Aorta (tissue), 5 donors: ENCODE measurements at regions not wholly inside any gene's neighbourhood (a gene's known extent, or its start where the extent isn't known, plus 50 kb on each side); places are given as distances from the start of the nearest gene placed in this dataset.

Experiments used
- ATAC-seq: fragments of 200-7000 bp; cut with Tn5 transposase; one replicate; pipeline ENCODE4 v1.9.1; 2022; ENCODE audit warnings: moderate library complexity; ENCODE audit not compliant: low FRiP score
- DNase-seq, 2 donors: peaks; one replicate each; pipeline ENCODE4 v3.0.0-alpha.2; 2020
- H3K27ac ChIP-seq, 2 donors: one replicate each; pipeline ENCODE4 v1.5.1; 2013; ENCODE audit warnings: low read length in 2 of 2, mild to moderate bottlenecking in 2 of 2, moderate library complexity in 2 of 2, control low read depth in 1 of 2, inconsistent platforms in 1 of 2, low read depth in 1 of 2
- H3K27me3 ChIP-seq, 2 donors: one replicate each; pipeline ENCODE4 v1.6.1; 2013; ENCODE audit warnings: control low read depth in 1 of 2, low read length in 1 of 2, mild to moderate bottlenecking in 1 of 2, moderate library complexity in 1 of 2; ENCODE audit not compliant: insufficient read depth in 2 of 2, control insufficient read depth in 1 of 2
- H3K36me3 ChIP-seq, 2 donors: one replicate each; pipeline ENCODE4 v1.6.1; 2013; ENCODE audit warnings: control low read depth in 1 of 2, low read length in 1 of 2, mild to moderate bottlenecking in 1 of 2; ENCODE audit not compliant: insufficient read depth in 2 of 2, control insufficient read depth in 1 of 2
- H3K4me1 ChIP-seq, 2 donors: one replicate each; pipeline ENCODE4 v1.6.1; 2013; ENCODE audit warnings: low read length in 2 of 2, control low read depth in 1 of 2, mild to moderate bottlenecking in 1 of 2, moderate library complexity in 1 of 2; ENCODE audit not compliant: insufficient read depth in 2 of 2, control insufficient read depth in 1 of 2
- H3K4me3 ChIP-seq, 2 donors: one replicate each; pipeline ENCODE4 v1.5.1; 2013; ENCODE audit warnings: low read length in 2 of 2, control low read depth in 1 of 2, mild to moderate bottlenecking in 1 of 2
- H3K9me3 ChIP-seq: one replicate; pipeline ENCODE4 v1.6.1; 2013; ENCODE audit warnings: mild to moderate bottlenecking, low read length; ENCODE audit not compliant: control insufficient read depth
- WGBS, 2 donors: extraction: QIAGEN DNeasy Blood & Tissue Kit; methylation state at CpG; one replicate each; pipeline ENCODE4 v1.1.7; 2013; 5-methylcytosine and 5-hydroxymethylcytosine counted together
- intact Hi-C, 2 donors: fragments of 100-400 bp; cut with DNase I; formaldehyde crosslinking; loops; one replicate each; pipeline versions ENCODE4 v1.14.2 to v1.15.0; 2022
- donor health status: healthy with polysubstance abuse.
- donor health status: Bipolar disorder and iron deficiency.
- donor health status: DM: no; HTN: no; CAD: no.
- donor health status: DM: no; HTN: no; CAD: no.
- donor health status: DM: yes; HTN: yes; CAD: no.

DNA sequence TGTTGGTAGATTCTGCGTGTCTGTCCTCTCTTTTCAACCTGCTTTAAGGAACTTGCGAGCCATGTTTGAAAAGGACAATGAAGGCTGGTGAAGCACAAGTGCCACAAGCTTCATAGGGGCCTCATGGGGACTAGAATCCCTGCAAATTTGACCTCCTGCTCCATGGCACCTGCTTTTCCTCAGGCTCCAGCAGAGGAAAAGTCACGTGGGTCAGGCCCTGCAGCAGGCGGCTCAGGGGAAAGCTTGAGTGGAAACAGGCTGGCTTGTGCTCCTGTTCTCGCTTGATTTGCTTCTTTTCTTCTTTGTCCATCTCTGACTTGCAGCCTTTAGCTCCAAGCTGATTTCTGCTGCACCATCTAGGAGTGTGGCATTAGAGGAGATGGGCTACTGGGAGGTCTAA is 187.6 kb upstream of the MAST4 start:
- H3K36me3 ChIP-seq, result no peaks in the 10 kb centered on the region
- H3K27ac ChIP-seq, result no peak overlapping the region
- H3K27me3 ChIP-seq, result no peaks in the 10 kb centered on the region
- DNase-seq (no peak), ATAC-seq (no peak)
- H3K4me3 ChIP-seq, result no peak overlapping the region
- no peaks in the 10 kb centered on the region for H3K4me1 ChIP-seq
- intact Hi-C loops, result no loop called here
- 72 to 96% methylated on average over 5 of the region's 5 CpGs for WGBS, 2 donors
- peaks cover 3% of the 10 kb centered on the region for H3K9me3 ChIP-seq

DNA sequence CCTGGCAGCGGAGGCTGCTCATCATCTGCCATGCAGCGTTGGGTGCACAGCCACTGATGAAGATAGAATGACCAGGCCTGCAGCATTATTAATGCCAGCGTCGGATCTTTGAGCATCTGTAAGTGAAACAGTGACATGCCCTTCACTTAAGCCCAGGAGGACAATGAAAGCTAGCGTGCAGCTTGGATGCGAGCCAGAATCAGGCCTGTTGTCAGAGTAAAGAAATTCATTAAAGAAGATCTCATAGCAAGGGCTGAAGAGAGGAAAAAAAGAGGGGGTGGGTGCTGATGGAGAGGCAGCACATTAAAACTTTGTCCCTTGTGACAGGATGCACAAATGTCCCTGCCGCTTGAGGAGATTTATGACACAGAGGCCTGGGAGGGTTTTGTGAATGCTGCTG is 186.1 kb upstream of the MAST4 start:
- H3K27me3 ChIP-seq, result no peaks in the 10 kb centered on the region
- no peaks in the 10 kb centered on the region for H3K4me1 ChIP-seq
- ATAC-seq (no peak), DNase-seq (no peak)
- peaks cover 3% of the 10 kb centered on the region for H3K9me3 ChIP-seq
- WGBS, 2 donors, result 86 to 88% methylated on average over 7 of the region's 7 CpGs
- no peak overlapping the region for H3K27ac ChIP-seq
- intact Hi-C loops, result no loop called here
- no peak overlapping the region for H3K4me3 ChIP-seq
- no peaks in the 10 kb centered on the region for H3K36me3 ChIP-seq

DNA sequence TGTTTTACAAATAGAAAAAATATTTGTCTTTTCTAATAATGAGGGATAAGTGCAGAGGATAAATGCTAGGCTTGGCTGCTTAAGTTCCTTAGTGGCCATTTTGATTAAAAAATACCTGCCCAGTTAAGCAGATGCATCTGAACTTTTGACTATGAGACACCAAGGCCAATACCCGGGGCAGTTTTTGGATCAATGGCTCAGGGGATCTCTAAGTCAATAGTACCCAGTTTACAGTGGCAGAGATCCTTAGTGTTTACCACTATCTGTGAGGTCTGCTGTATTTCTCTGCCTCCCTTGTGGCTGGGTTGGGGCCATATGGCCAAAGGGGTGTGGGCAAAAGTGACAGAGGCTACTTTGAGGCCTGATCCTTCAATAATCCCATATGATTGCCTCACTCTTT is 184.5 kb upstream of the MAST4 start:
- Histone ChIP-seq H3K27ac (no peak overlapping the region), H3K36me3 (no peaks in the 10 kb centered on the region), H3K4me3 (no peak overlapping the region), H3K27me3 (no peaks in the 10 kb centered on the region), H3K9me3 (peaks cover 3% of the 10 kb centered on the region), H3K4me1 (no peaks in the 10 kb centered on the region)
- intact Hi-C loops, result no loop called here
- no peak for ATAC-seq
- 89 to 94% methylated on average over 1 of the region's 1 CpG for WGBS, 2 donors
- DNase-seq, result no peak

DNA sequence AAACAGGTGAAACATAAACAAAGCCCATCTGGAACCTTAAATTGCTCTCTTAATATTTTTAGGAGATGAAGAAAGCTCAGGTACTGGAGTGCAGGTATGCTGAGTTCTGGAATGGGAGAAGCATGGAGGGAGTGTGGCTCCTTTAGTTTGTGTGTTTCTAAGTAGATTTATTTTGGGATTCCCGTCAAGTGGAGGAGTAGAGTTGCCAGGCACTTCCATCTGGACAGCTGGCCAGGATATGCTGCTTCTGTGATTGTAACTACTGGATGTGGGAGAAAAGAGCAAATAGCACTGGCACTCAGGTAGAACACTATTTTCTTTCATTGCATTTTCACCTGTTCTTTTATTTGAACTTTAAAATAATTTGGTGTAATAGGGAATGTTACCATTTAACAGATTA is 182.3 kb upstream of the MAST4 start:
- H3K27me3 ChIP-seq, result no peaks in the 10 kb centered on the region
- no peak overlapping the region for H3K4me3 ChIP-seq
- H3K27ac ChIP-seq, result no peak overlapping the region
- peaks cover 3% of the 10 kb centered on the region for H3K9me3 ChIP-seq
- ATAC-seq (no peak), DNase-seq (no peak)
- no peaks in the 10 kb centered on the region for H3K36me3 ChIP-seq
- no peaks in the 10 kb centered on the region for H3K4me1 ChIP-seq
- WGBS, 2 donors, result 84 to 89% methylated on average over 1 of the region's 1 CpG
- intact Hi-C loops, result no loop called here

DNA sequence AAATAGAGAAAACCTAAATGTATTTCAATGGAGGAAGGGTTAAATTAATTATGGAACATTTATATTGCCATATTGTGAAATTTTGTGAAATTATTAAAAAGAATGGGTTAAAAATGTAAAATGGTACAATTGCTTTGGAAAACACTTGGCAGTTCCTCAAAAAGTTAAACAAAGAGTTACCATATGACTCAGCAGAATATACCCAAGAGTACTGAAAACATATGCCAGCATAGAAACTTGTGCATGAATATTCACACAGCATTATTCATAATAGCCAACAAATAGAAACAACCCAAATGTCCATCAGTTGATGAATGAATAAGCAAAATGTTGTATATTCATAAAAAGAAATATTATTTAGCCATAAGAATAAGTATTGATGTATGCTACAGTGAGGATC is 181.0 kb upstream of the MAST4 start:
- DNase-seq, result no peak
- Histone ChIP-seq H3K9me3 (peaks cover 3% of the 10 kb centered on the region), H3K4me3 (no peak overlapping the region), H3K4me1 (no peaks in the 10 kb centered on the region), H3K27ac (no peak overlapping the region), H3K36me3 (no peaks in the 10 kb centered on the region), H3K27me3 (no peaks in the 10 kb centered on the region)
- ATAC-seq, result no peak
- intact Hi-C loops, result no loop called here

DNA sequence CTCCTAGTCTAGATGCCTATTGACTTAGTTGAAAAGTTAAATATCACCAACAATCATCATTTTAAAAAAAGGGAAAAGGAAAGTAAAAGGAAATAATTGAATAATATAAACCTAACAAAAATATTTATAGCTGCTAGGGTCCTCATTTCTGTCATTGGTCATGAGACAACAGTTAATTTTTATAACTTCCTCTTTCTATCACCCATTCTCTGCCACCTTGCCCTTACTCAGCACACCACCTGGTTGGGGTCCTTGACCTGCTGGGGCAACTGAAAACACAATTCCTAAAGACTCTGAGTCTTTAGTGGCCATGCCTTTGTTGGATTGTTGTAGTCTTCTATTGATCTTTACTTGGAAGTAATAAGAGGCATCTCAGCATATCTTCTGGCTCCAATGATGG is 179.5 kb upstream of the MAST4 start:
- H3K27ac ChIP-seq, result no peak overlapping the region
- no peaks in the 10 kb centered on the region for H3K27me3 ChIP-seq
- H3K36me3 ChIP-seq, result no peaks in the 10 kb centered on the region
- H3K4me1 ChIP-seq, result no peaks in the 10 kb centered on the region
- intact Hi-C loops, result no loop called here
- no peaks in the 10 kb centered on the region for H3K9me3 ChIP-seq
- no peak for DNase-seq
- H3K4me3 ChIP-seq, result no peak overlapping the region
- no peak for ATAC-seq

DNA sequence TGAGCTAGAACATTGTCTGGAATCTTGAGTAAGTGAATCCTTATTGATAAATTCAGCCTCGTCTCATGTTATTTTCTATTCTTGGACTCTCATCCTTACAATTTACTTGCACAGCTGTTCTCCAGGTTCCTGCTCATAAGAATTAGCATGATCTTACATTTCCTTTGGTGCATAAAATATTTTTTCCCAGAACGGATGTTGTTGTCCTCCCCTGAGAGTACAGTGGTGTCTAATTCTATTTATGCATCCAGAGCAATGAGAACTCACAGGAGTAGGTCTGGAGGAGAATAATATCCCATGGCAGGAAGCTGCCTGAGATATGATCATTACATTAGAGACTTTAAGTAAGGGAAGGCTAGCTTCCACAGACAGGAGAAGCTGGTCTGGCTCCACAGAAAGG is 178.4 kb upstream of the MAST4 start:
- Histone ChIP-seq H3K27ac (no peak overlapping the region), H3K9me3 (peaks cover 2% of the 10 kb centered on the region), H3K4me3 (no peak overlapping the region), H3K27me3 (no peaks in the 10 kb centered on the region), H3K4me1 (no peaks in the 10 kb centered on the region), H3K36me3 (no peaks in the 10 kb centered on the region)
- DNase-seq (no peak), ATAC-seq (no peak)
- intact Hi-C loops, result no loop called here
- WGBS, 2 donors, result 39 to 40% methylated on average over 2 of the region's 2 CpGs

DNA sequence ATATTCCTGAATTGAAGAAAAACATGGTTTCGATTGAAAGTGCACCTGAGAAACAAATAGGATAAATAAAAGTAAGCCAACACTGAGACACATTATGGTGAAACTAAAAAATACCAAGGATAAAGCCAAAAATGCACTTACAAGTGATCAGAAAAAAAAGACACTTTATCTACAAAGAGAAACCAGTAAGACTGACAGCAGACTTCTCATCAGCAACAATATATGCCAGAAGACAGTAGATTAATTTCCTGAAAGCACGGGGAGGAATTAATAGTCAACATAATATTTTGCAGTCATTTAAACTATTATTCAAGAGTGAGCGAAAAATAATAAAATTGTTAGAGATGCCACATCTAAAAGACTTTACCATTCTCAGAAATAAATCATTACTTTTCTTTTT is 172.7 kb upstream of the MAST4 start:
- WGBS, 2 donors, result 96 to 97% methylated on average over 3 of the region's 3 CpGs
- no peak for DNase-seq
- no peaks in the 10 kb centered on the region for H3K36me3 ChIP-seq
- peaks cover 0 to 2% of the 10 kb centered on the region in 2 donors for H3K4me1 ChIP-seq
- no peaks in the 10 kb centered on the region for H3K27me3 ChIP-seq
- intact Hi-C loops, result no loop called here
- no peak overlapping the region for H3K27ac ChIP-seq
- no peak for ATAC-seq
- no peak overlapping the region for H3K4me3 ChIP-seq
- H3K9me3 ChIP-seq, result peaks cover 4% of the 10 kb centered on the region

DNA sequence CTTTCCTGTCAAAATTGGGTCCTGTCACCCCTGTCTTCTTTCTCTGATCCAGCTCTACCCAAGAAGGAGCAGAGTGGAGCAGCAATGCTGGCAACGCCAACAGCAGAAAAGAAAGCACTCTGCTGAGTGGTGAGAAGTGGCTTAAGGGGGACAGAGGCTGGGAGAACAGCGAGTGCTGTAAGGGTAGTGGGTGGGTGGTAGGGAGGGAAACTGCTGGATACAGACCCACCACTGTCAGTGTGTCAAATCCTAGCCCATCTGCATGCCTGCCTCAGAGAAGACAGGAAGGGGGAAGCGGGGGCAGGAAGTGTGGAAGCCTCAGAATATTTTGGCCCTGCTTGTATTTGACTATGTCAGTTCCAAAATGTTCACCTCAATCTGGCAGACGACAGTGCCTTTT is 170.4 kb upstream of the MAST4 start:
- DNase-seq (no peak), ATAC-seq (no peak)
- intact Hi-C loops, result no loop called here
- Histone ChIP-seq H3K9me3 (peaks cover 4% of the 10 kb centered on the region), H3K4me3 (no peak overlapping the region), H3K27me3 (no peaks in the 10 kb centered on the region), H3K4me1 (peaks cover 0 to 2% of the 10 kb centered on the region in 2 donors), H3K36me3 (no peaks in the 10 kb centered on the region), H3K27ac (no peak overlapping the region)
- WGBS, 2 donors, result 69 to 82% methylated on average over 4 of the region's 4 CpGs
